Thymus (tissue), 11 donors: ENCODE measurements at regions not wholly inside any gene's neighbourhood (a gene's known extent, or its start where the extent isn't known, plus 50 kb on each side); places are given as distances from the start of the nearest gene placed in this dataset.

Experiments used
- DNase-seq, 9 donors: peaks; one replicate each; pipeline ENCODE4 v3.0.0-alpha.2; 2013; ENCODE audit warnings: low spot score in 9 of 9, low read depth in 6 of 9, missing footprints in 1 of 9
- H3K27ac ChIP-seq, 2 donors: one replicate each; pipeline ENCODE4 v1.5.1; 2013; ENCODE audit warnings: control low read depth in 1 of 2, low read depth in 1 of 2, low read length in 1 of 2, mild to moderate bottlenecking in 1 of 2, moderate library complexity in 1 of 2
- H3K27me3 ChIP-seq, 2 donors: one replicate each; pipeline ENCODE4 v1.5.1; 2013; ENCODE audit warnings: low read length in 1 of 2; ENCODE audit not compliant: control insufficient read depth in 2 of 2, insufficient read depth in 1 of 2
- H3K36me3 ChIP-seq, 2 donors: one replicate each; pipeline ENCODE4 v1.5.1; 2013; ENCODE audit warnings: low read length in 1 of 2, mild to moderate bottlenecking in 1 of 2, moderate library complexity in 1 of 2; ENCODE audit not compliant: control insufficient read depth in 2 of 2, insufficient read depth in 2 of 2
- H3K4me1 ChIP-seq, 2 donors: one replicate each; pipeline ENCODE4 v1.5.1; 2013; ENCODE audit warnings: low read length in 2 of 2; ENCODE audit not compliant: control insufficient read depth in 2 of 2, insufficient read depth in 2 of 2
- H3K4me3 ChIP-seq, 2 donors: one replicate each; pipeline ENCODE4 v1.5.1; 2013; ENCODE audit warnings: low read length in 2 of 2, control low read depth in 1 of 2, mild to moderate bottlenecking in 1 of 2
- H3K9me3 ChIP-seq, 2 donors: one replicate each; pipeline ENCODE4 v1.5.1; 2013; ENCODE audit warnings: low read length in 1 of 2, mild to moderate bottlenecking in 1 of 2; ENCODE audit not compliant: control insufficient read depth in 2 of 2, insufficient read depth in 1 of 2
- WGBS: extraction: QIAGEN DNeasy Blood & Tissue Kit; methylation state at CpG from one replicate; pipeline ENCODE4 v1.1.7; 2013; 5-methylcytosine and 5-hydroxymethylcytosine counted together
- donor health status: healthy.

GRCh38 chr10:123429706-123430221, 236.4 kb upstream of the GPR26 start:
- Histone ChIP-seq H3K27me3 (peaks cover 0 to 12% of the 10 kb centered on the region in 2 donors), H3K4me3 (no peak overlapping the region), H3K36me3 (no peaks in the 10 kb centered on the region), H3K9me3 (no peaks in the 10 kb centered on the region), H3K27ac (no peak overlapping the region), H3K4me1 (no peaks in the 10 kb centered on the region)
- WGBS: 88% methylated on average over 14 of the region's 14 CpGs
- DNase-seq: no peak

GRCh38 chr10:123433539-123433938, 232.6 kb upstream of the GPR26 start:
- Histone ChIP-seq H3K4me1 (no peaks in the 10 kb centered on the region), H3K9me3 (no peaks in the 10 kb centered on the region), H3K27me3 (peaks cover 0 to 4% of the 10 kb centered on the region in 2 donors), H3K4me3 (no peak overlapping the region), H3K27ac (no peak overlapping the region), H3K36me3 (no peaks in the 10 kb centered on the region)
- 94% methylated on average over 6 of the region's 6 CpGs for WGBS
- no peak for DNase-seq

GRCh38 chr10:123434435-123435039, 231.6 kb upstream of the GPR26 start:
- no peak for DNase-seq
- no peaks in the 10 kb centered on the region for H3K27me3 ChIP-seq
- no peaks in the 10 kb centered on the region for H3K9me3 ChIP-seq
- no peak overlapping the region for H3K4me3 ChIP-seq
- H3K4me1 ChIP-seq: no peaks in the 10 kb centered on the region
- WGBS: 94% methylated on average over 15 of the region's 15 CpGs
- no peaks in the 10 kb centered on the region for H3K36me3 ChIP-seq
- H3K27ac ChIP-seq: no peak overlapping the region

- H3K4me3 ChIP-seq: no peak overlapping the region
- WGBS: 92% methylated on average over 4 of the region's 4 CpGs
- H3K4me1 ChIP-seq: no peaks in the 10 kb centered on the region
- H3K9me3 ChIP-seq: no peaks in the 10 kb centered on the region
- no peak overlapping the region for H3K27ac ChIP-seq
- no peaks in the 10 kb centered on the region for H3K27me3 ChIP-seq
- no peak for DNase-seq
- no peaks in the 10 kb centered on the region for H3K36me3 ChIP-seq
Observed at GRCh38 chr10:123442901-123443300, 223.3 kb upstream of the GPR26 start.

GRCh38 chr10:123443924-123444323, 222.2 kb upstream of the GPR26 start:
- H3K27ac ChIP-seq: no peak overlapping the region
- H3K9me3 ChIP-seq: no peaks in the 10 kb centered on the region
- H3K4me3 ChIP-seq: no peak overlapping the region
- no peaks in the 10 kb centered on the region for H3K27me3 ChIP-seq
- no peaks in the 10 kb centered on the region for H3K4me1 ChIP-seq
- DNase-seq: no peak
- H3K36me3 ChIP-seq: no peaks in the 10 kb centered on the region

GRCh38 chr10:123445261-123445775, 220.8 kb upstream of the GPR26 start:
- Histone ChIP-seq H3K36me3 (no peaks in the 10 kb centered on the region), H3K27ac (no peak overlapping the region), H3K9me3 (no peaks in the 10 kb centered on the region), H3K27me3 (no peaks in the 10 kb centered on the region), H3K4me3 (no peak overlapping the region), H3K4me1 (no peaks in the 10 kb centered on the region)
- DNase-seq: no peak
- WGBS: 84% methylated on average over 8 of the region's 8 CpGs

GRCh38 chr10:123446449-123447156, 219.6 kb upstream of the GPR26 start:
- Histone ChIP-seq H3K9me3 (no peaks in the 10 kb centered on the region), H3K4me1 (no peaks in the 10 kb centered on the region), H3K27me3 (no peaks in the 10 kb centered on the region), H3K36me3 (no peaks in the 10 kb centered on the region), H3K4me3 (no peak overlapping the region), H3K27ac (no peak overlapping the region)
- WGBS: 86% methylated on average over 10 of the region's 10 CpGs
- DNase-seq: no peak

GRCh38 chr10:123449234-123449962, 216.8 kb upstream of the GPR26 start:
- H3K9me3 ChIP-seq: no peaks in the 10 kb centered on the region
- H3K4me1 ChIP-seq: no peaks in the 10 kb centered on the region
- no peak overlapping the region for H3K27ac ChIP-seq
- no peak for DNase-seq
- no peak overlapping the region for H3K4me3 ChIP-seq
- H3K27me3 ChIP-seq: no peaks in the 10 kb centered on the region
- 92% methylated on average over 7 of the region's 7 CpGs for WGBS
- no peaks in the 10 kb centered on the region for H3K36me3 ChIP-seq
